ENCODE measurements at regions not wholly inside any gene's neighbourhood (a gene's known extent, or its start where the extent isn't known, plus 50 kb on each side); places are given as distances from the start of the nearest gene placed in this dataset.

- POLR2A ChIA-PET: no interaction called here
- Histone ChIP-seq H3K4me3 (ENCODE audit: low read length) (no peak overlapping the region), H3K36me3 (ENCODE audit: insufficient read depth, low read length) (no peaks in the 10 kb centered on the region), H3K27ac (ENCODE audit: low read depth, low read length) (no peak overlapping the region), H3K27me3 (ENCODE audit: insufficient read depth, low read length, poor library complexity, severe bottlenecking) (no peaks in the 10 kb centered on the region), H3K4me1 (ENCODE audit: insufficient read depth, low read length) (no peaks in the 10 kb centered on the region), H3K9me3 (ENCODE audit: low read length) (peaks cover 5% of the 10 kb centered on the region)
- Mint-ChIP-seq H3K9me3 (peaks cover 0 to 5% (median 0%) of the 10 kb centered on the region in 5 donors), H3K27ac (no peak overlapping the region), H3K4me1 (no peaks in the 10 kb centered on the region), H3K27me3 (no peaks in the 10 kb centered on the region), H3K36me3 (no peaks in the 10 kb centered on the region), H3K4me3 (no peak overlapping the region)
- no peak for DNase-seq
- CTCF ChIA-PET: no interaction called here
These were observed 798.3 kb downstream of the MAFB start for GRCh38 chr20:39890697-39891096.

GRCh38 chr20:39888310-39888709 lies 800.7 kb downstream of the MAFB start:
- Mint-ChIP-seq H3K27me3 (peaks cover 0 to 3% of the 10 kb centered on the region in 2 donors), H3K4me1 (no peaks in the 10 kb centered on the region), H3K27ac (no peak overlapping the region), H3K4me3 (no peak overlapping the region), H3K9me3 (peaks cover 0 to 2% (median 0%) of the 10 kb centered on the region in 5 donors), H3K36me3 (no peaks in the 10 kb centered on the region)
- H3K27ac ChIP-seq (ENCODE audit: low read depth, low read length): no peak overlapping the region
- H3K27me3 ChIP-seq (ENCODE audit: insufficient read depth, low read length, poor library complexity, severe bottlenecking): no peaks in the 10 kb centered on the region
- no peak for DNase-seq
- no peaks in the 10 kb centered on the region for H3K36me3 ChIP-seq (ENCODE audit: insufficient read depth, low read length)
- peaks cover 4% of the 10 kb centered on the region for H3K9me3 ChIP-seq (ENCODE audit: low read length)
- no peaks in the 10 kb centered on the region for H3K4me1 ChIP-seq (ENCODE audit: insufficient read depth, low read length)
- ChIA-PET CTCF (no interaction called here), POLR2A (no interaction called here)
- no peak overlapping the region for H3K4me3 ChIP-seq (ENCODE audit: low read length)

GRCh38 chr20:39886650-39887190 lies 802.3 kb downstream of the MAFB start:
- CTCF ChIA-PET: no interaction called here
- Mint-ChIP-seq H3K4me1 (no peaks in the 10 kb centered on the region), H3K27ac (no peak overlapping the region), H3K27me3 (peaks cover 0 to 3% of the 10 kb centered on the region in 2 donors), H3K36me3 (no peaks in the 10 kb centered on the region), H3K4me3 (no peak overlapping the region), H3K9me3 (peaks cover 0 to 5% (median 0%) of the 10 kb centered on the region in 5 donors)
- no peak overlapping the region for H3K27ac ChIP-seq (ENCODE audit: low read depth, low read length)
- no peaks in the 10 kb centered on the region for H3K27me3 ChIP-seq (ENCODE audit: insufficient read depth, low read length, poor library complexity, severe bottlenecking)
- no peak for DNase-seq
- H3K9me3 ChIP-seq (ENCODE audit: low read length): no peaks in the 10 kb centered on the region
- POLR2A ChIA-PET: no interaction called here
- H3K4me1 ChIP-seq (ENCODE audit: insufficient read depth, low read length): no peaks in the 10 kb centered on the region
- H3K36me3 ChIP-seq (ENCODE audit: insufficient read depth, low read length): no peaks in the 10 kb centered on the region
- H3K4me3 ChIP-seq (ENCODE audit: low read length): no peak overlapping the region

GRCh38 chr20:39885975-39886649 lies 802.9 kb downstream of the MAFB start:
- H3K4me1 ChIP-seq (ENCODE audit: insufficient read depth, low read length): no peaks in the 10 kb centered on the region
- Mint-ChIP-seq H3K27ac (no peak overlapping the region), H3K4me3 (no peak overlapping the region), H3K36me3 (no peaks in the 10 kb centered on the region), H3K4me1 (no peaks in the 10 kb centered on the region), H3K27me3 (peaks cover 0 to 3% of the 10 kb centered on the region in 2 donors), H3K9me3 (peaks cover 0 to 5% (median 3%) of the 10 kb centered on the region in 5 donors)
- H3K27me3 ChIP-seq (ENCODE audit: insufficient read depth, low read length, poor library complexity, severe bottlenecking): no peaks in the 10 kb centered on the region
- ChIA-PET POLR2A (no interaction called here), CTCF (no interaction called here)
- no peak overlapping the region for H3K27ac ChIP-seq (ENCODE audit: low read depth, low read length)
- no peaks in the 10 kb centered on the region for H3K36me3 ChIP-seq (ENCODE audit: insufficient read depth, low read length)
- DNase-seq: no peak
- H3K4me3 ChIP-seq (ENCODE audit: low read length): no peak overlapping the region
- no peaks in the 10 kb centered on the region for H3K9me3 ChIP-seq (ENCODE audit: low read length)

- CTCF ChIA-PET: no interaction called here
These were observed 806.2 kb downstream of the MAFB start for GRCh38 chr20:39882806-39883205.

GRCh38 chr20:39880890-39881289 lies 808.1 kb downstream of the MAFB start:
- Mint-ChIP-seq H3K4me3 (no peak overlapping the region), H3K27ac (no peak overlapping the region), H3K9me3 (peaks cover 0 to 5% (median 3%) of the 10 kb centered on the region in 5 donors), H3K4me1 (no peaks in the 10 kb centered on the region), H3K27me3 (peaks cover 0 to 3% of the 10 kb centered on the region in 2 donors), H3K36me3 (no peaks in the 10 kb centered on the region)
- CTCF ChIA-PET: no interaction called here
- DNase-seq: no peak
- Histone ChIP-seq H3K4me3 (ENCODE audit: low read length) (no peak overlapping the region), H3K36me3 (ENCODE audit: insufficient read depth, low read length) (no peaks in the 10 kb centered on the region), H3K27me3 (ENCODE audit: insufficient read depth, low read length, poor library complexity, severe bottlenecking) (no peaks in the 10 kb centered on the region), H3K4me1 (ENCODE audit: insufficient read depth, low read length) (no peaks in the 10 kb centered on the region), H3K9me3 (ENCODE audit: low read length) (no peaks in the 10 kb centered on the region), H3K27ac (ENCODE audit: low read depth, low read length) (no peak overlapping the region)
- POLR2A ChIA-PET: no interaction called here

More at GRCh38 chr20:39882806-39883205, 806.2 kb downstream of the MAFB start:
- no peaks in the 10 kb centered on the region for H3K36me3 ChIP-seq (ENCODE audit: insufficient read depth, low read length)
- no peaks in the 10 kb centered on the region for H3K9me3 ChIP-seq (ENCODE audit: low read length)
- H3K4me1 ChIP-seq (ENCODE audit: insufficient read depth, low read length): no peaks in the 10 kb centered on the region
- Mint-ChIP-seq H3K36me3 (no peaks in the 10 kb centered on the region), H3K27me3 (peaks cover 0 to 3% of the 10 kb centered on the region in 2 donors), H3K4me3 (no peak overlapping the region), H3K27ac (no peak overlapping the region), H3K4me1 (no peaks in the 10 kb centered on the region), H3K9me3 (peaks cover 0 to 5% (median 3%) of the 10 kb centered on the region in 5 donors)
- H3K27me3 ChIP-seq (ENCODE audit: insufficient read depth, low read length, poor library complexity, severe bottlenecking): no peaks in the 10 kb centered on the region
- POLR2A ChIA-PET: no interaction called here
- no peak for DNase-seq
- H3K4me3 ChIP-seq (ENCODE audit: low read length): no peak overlapping the region
- H3K27ac ChIP-seq (ENCODE audit: low read depth, low read length): no peak overlapping the region

DNA sequence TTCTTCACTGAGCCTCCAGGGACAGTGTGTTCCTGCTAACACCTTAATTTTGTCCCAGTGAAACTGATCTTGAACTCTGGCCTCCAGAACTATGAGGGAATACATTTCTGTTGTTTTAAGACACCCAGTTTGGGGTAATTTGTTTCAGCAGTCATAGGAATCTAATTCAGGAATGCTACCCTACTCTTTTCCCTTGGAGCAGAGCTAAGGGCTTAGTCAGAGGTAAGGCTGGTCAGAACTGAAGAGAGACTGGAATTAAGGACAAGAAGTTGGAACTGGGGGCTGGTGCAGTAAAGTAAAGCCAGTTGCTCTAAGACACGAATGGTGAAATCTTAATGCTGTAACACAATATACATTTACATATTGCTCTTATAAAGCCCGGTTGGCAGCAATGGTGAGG lies 809.7 kb downstream of the MAFB start:
- Histone ChIP-seq H3K4me1 (ENCODE audit: insufficient read depth, low read length) (no peaks in the 10 kb centered on the region), H3K4me3 (ENCODE audit: low read length) (no peak overlapping the region), H3K9me3 (ENCODE audit: low read length) (no peaks in the 10 kb centered on the region), H3K27ac (ENCODE audit: low read depth, low read length) (no peak overlapping the region), H3K36me3 (ENCODE audit: insufficient read depth, low read length) (no peaks in the 10 kb centered on the region), H3K27me3 (ENCODE audit: insufficient read depth, low read length, poor library complexity, severe bottlenecking) (no peaks in the 10 kb centered on the region)
- Mint-ChIP-seq H3K4me1 (no peaks in the 10 kb centered on the region), H3K9me3 (peaks cover 0 to 5% (median 3%) of the 10 kb centered on the region in 5 donors), H3K4me3 (no peak overlapping the region), H3K27ac (no peak overlapping the region), H3K36me3 (no peaks in the 10 kb centered on the region), H3K27me3 (no peaks in the 10 kb centered on the region)
- ChIA-PET CTCF (no interaction called here), POLR2A (no interaction called here)
- DNase-seq: no peak

GRCh38 chr20:39878809-39879208 lies 810.2 kb downstream of the MAFB start:
- Histone ChIP-seq H3K27ac (ENCODE audit: low read depth, low read length) (no peak overlapping the region), H3K4me1 (ENCODE audit: insufficient read depth, low read length) (no peaks in the 10 kb centered on the region), H3K9me3 (ENCODE audit: low read length) (no peaks in the 10 kb centered on the region), H3K36me3 (ENCODE audit: insufficient read depth, low read length) (no peaks in the 10 kb centered on the region), H3K27me3 (ENCODE audit: insufficient read depth, low read length, poor library complexity, severe bottlenecking) (no peaks in the 10 kb centered on the region), H3K4me3 (ENCODE audit: low read length) (no peak overlapping the region)
- peaks cover 0 to 5% (median 3%) of the 10 kb centered on the region in 5 donors for H3K9me3 Mint-ChIP-seq
- H3K4me3 Mint-ChIP-seq: no peak overlapping the region
- H3K27ac Mint-ChIP-seq: no peak overlapping the region
- CTCF ChIA-PET: no interaction called here
- no peak for DNase-seq
- no peaks in the 10 kb centered on the region for H3K27me3 Mint-ChIP-seq
- peaks cover 0 to 4% (median 1%) of the 10 kb centered on the region in 3 donors for H3K4me1 Mint-ChIP-seq
- no peaks in the 10 kb centered on the region for H3K36me3 Mint-ChIP-seq
- POLR2A ChIA-PET: no interaction called here
